Posterior cingulate gyrus (tissue), 11 donors: ENCODE measurements at regions not wholly inside any gene's neighbourhood (a gene's known extent, or its start where the extent isn't known, plus 50 kb on each side); places are given as distances from the start of the nearest gene placed in this dataset.
"Not testable (repeated sequence)": the region's sequence is repeated elsewhere in the genome, so short reads cannot be mapped to it uniquely, and the experiment has no call there.

Source experiments
- DNase-seq, 10 donors: peaks; one replicate each; pipeline versions ENCODE4 v3.0.0 to v3.0.0-alpha.2; 2020 to 2021; ENCODE audit warnings: mixed read lengths in 3 of 10
- intact Hi-C: fragments of 100-400 bp; cut with DNase I; formaldehyde crosslinking; loops from one replicate; pipeline ENCODE4 v1.15.1; 2023

- DNase-seq, result peak in 1 of 10 donors; percentile 6
- intact Hi-C loops, result no loop called here
Observed at GRCh38 chr20:47406849-47407682, 50.6 kb upstream of the ZMYND8 start.

- intact Hi-C loops, result no loop called here
- DNase-seq, result peak in 3 of 10 donors; percentile 10 to 19 (median 17)
Observed at GRCh38 chr20:47411161-47411560, 54.7 kb upstream of the ZMYND8 start.

GRCh38 chr20:47412083-47412482 lies 55.6 kb upstream of the ZMYND8 start:
- DNase-seq, result no peak
- intact Hi-C loops, result no loop called here

GRCh38 chr20:47413189-47413588 lies 56.7 kb upstream of the ZMYND8 start:
- DNase-seq, result no peak
- intact Hi-C loops, result no loop called here

GRCh38 chr20:47417245-47418068 lies 61.0 kb upstream of the ZMYND8 start:
- intact Hi-C loops, result no loop called here
- no peak for DNase-seq

GRCh38 chr20:47418069-47418757 lies 61.7 kb upstream of the ZMYND8 start:
- intact Hi-C loops, result no loop called here
- DNase-seq, result no peak

- DNase-seq, result peak in 1 of 10 donors; percentile 29
- intact Hi-C loops, result no loop called here
Observed at GRCh38 chr20:47419953-47420514, 63.5 kb upstream of the ZMYND8 start.

GRCh38 chr20:47421076-47421475 lies 64.6 kb upstream of the ZMYND8 start:
- intact Hi-C loops, result no loop called here
- DNase-seq, result peak in 1 of 10 donors; percentile 49

- no peak for DNase-seq
- intact Hi-C loops, result no loop called here
Observed at GRCh38 chr20:47423586-47423985, 67.1 kb upstream of the ZMYND8 start.

GRCh38 chr20:47427067-47427466 lies 70.6 kb upstream of the ZMYND8 start:
- intact Hi-C loops, result no loop called here

GRCh38 chr20:47427746-47428145 lies 71.2 kb upstream of the ZMYND8 start:
- no peak for DNase-seq
- intact Hi-C loops, result no loop called here

More at GRCh38 chr20:47427067-47427466, 70.6 kb upstream of the ZMYND8 start:
- no peak for DNase-seq

- DNase-seq, result no peak
- intact Hi-C loops, result no loop called here
Observed at GRCh38 chr20:47428164-47428563, 71.7 kb upstream of the ZMYND8 start.

GRCh38 chr20:47428851-47429336 lies 72.4 kb upstream of the ZMYND8 start:
- intact Hi-C loops, result no loop called here
- DNase-seq, result peak in 1 of 10 donors; percentile 25

- intact Hi-C loops, result no loop called here
Observed at GRCh38 chr20:47429409-47429808, 72.3 kb upstream of the NCOA3 start.

GRCh38 chr20:47430862-47431588 lies 70.7 kb upstream of the NCOA3 start:
- intact Hi-C loops, result no loop called here
- peak in 1 of 10 donors; percentile 8 for DNase-seq

More at GRCh38 chr20:47429409-47429808, 72.3 kb upstream of the NCOA3 start:
- no peak for DNase-seq

- intact Hi-C loops, result no loop called here
- DNase-seq, result no peak
Observed at GRCh38 chr20:47432834-47433210, 68.9 kb upstream of the NCOA3 start.

GRCh38 chr20:47434128-47434779 lies 67.4 kb upstream of the NCOA3 start:
- intact Hi-C loops, result not testable (repeated sequence)
- DNase-seq, result peak in 1 of 10 donors; percentile 7

GRCh38 chr20:47438464-47439381 lies 63.0 kb upstream of the NCOA3 start:
- intact Hi-C loops, result no loop called here
- DNase-seq, result no peak
